Epithelial cell of proximal tubule (primary cell): ENCODE measurements at regions not wholly inside any gene's neighbourhood (a gene's known extent, or its start where the extent isn't known, plus 50 kb on each side); places are given as distances from the start of the nearest gene placed in this dataset.
"Not testable (repeated sequence)": the region's sequence is repeated elsewhere in the genome, so short reads cannot be mapped to it uniquely, and the experiment has no call there.

Experiments used
- DNase-seq: peaks from one replicate; pipeline ENCODE4 v3.0.0-alpha.2; 2011; ENCODE audit warnings: low read depth
- H3K4me3 ChIP-seq: 2 replicates; pipeline ENCODE4 v1.5.1; 2011; ENCODE audit warnings: low read depth, mild to moderate bottlenecking, low read length
- CTCF ChIP-seq: conservative IDR thresholded peaks from 2 replicates; pipeline ENCODE4 v1.5.1; 2012; ENCODE audit warnings: low read depth, mild to moderate bottlenecking, low read length

GRCh38 chr6:27168586-27169443, 78.7 kb upstream of the PRSS16 start:
- TF ChIP-seq CTCF, result no peak
- DNase-seq, result no peak
- no peak overlapping the region for H3K4me3 ChIP-seq

- H3K4me3 ChIP-seq, DNase-seq: not testable (repeated sequence)
Measured at GRCh38 chr6:27172524-27173231, 74.8 kb upstream of the PRSS16 start.

GRCh38 chr6:27173232-27173601, 74.3 kb upstream of the PRSS16 start:
- H3K4me3 ChIP-seq, DNase-seq: not testable (repeated sequence)

GRCh38 chr6:27174958-27175357, 72.5 kb upstream of the PRSS16 start:
- H3K4me3 ChIP-seq, result no peak overlapping the region
- TF ChIP-seq CTCF, result no peak
- no peak for DNase-seq

- no peak for TF ChIP-seq CTCF
- no peak for DNase-seq
- H3K4me3 ChIP-seq, result no peak overlapping the region
Measured at GRCh38 chr6:27176096-27176495, 71.4 kb upstream of the PRSS16 start.

GRCh38 chr6:27176523-27177484, 70.7 kb upstream of the PRSS16 start:
- peak; percentile 19 for DNase-seq
- peak overlapping the region; percentile 99 for H3K4me3 ChIP-seq
- no peak for TF ChIP-seq CTCF

- peak; percentile 61 for TF ChIP-seq CTCF
- DNase-seq, result peak; percentile 66
- peak overlapping the region; percentile 99 for H3K4me3 ChIP-seq
Measured at GRCh38 chr6:27177485-27178406, 69.8 kb upstream of the PRSS16 start.
